ENCODE measurements at regions not wholly inside any gene's neighbourhood (a gene's known extent, or its start where the extent isn't known, plus 50 kb on each side); places are given as distances from the start of the nearest gene placed in this dataset.

GRCh38 chr6:145254649-145255401, 480.5 kb downstream of the EPM2A start:
- DNase-seq: no peak

GRCh38 chr6:145257704-145258103, 477.6 kb downstream of the EPM2A start:
- DNase-seq: no peak

- no peak for DNase-seq
Measured at GRCh38 chr6:145258122-145258521, 477.2 kb downstream of the EPM2A start.

GRCh38 chr6:145260484-145261175, 474.7 kb downstream of the EPM2A start:
- no peak for DNase-seq

GRCh38 chr6:145261758-145262157, 473.6 kb downstream of the EPM2A start:
- DNase-seq: no peak

- no peak for DNase-seq
Measured at GRCh38 chr6:145262771-145263170, 472.5 kb downstream of the EPM2A start.

GRCh38 chr6:145263778-145264211, 471.5 kb downstream of the EPM2A start:
- no peak for DNase-seq

GRCh38 chr6:145266432-145267075, 468.8 kb downstream of the EPM2A start:
- DNase-seq: no peak

GRCh38 chr6:145267076-145267867, 468.0 kb downstream of the EPM2A start:
- no peak for DNase-seq

- DNase-seq: no peak
Measured at GRCh38 chr6:145270464-145270863, 464.9 kb downstream of the EPM2A start.

- DNase-seq: no peak
Measured at GRCh38 chr6:145271040-145271439, 464.3 kb downstream of the EPM2A start.

- no peak for DNase-seq
Measured at GRCh38 chr6:145271577-145271976, 463.7 kb downstream of the EPM2A start.

- DNase-seq: no peak
Measured at GRCh38 chr6:145272246-145272645, 463.1 kb downstream of the EPM2A start.

GRCh38 chr6:145273136-145273535, 462.2 kb downstream of the EPM2A start:
- no peak for DNase-seq

- DNase-seq: no peak
Measured at GRCh38 chr6:145274083-145274482, 461.2 kb downstream of the EPM2A start.

- DNase-seq: no peak
Measured at GRCh38 chr6:145275019-145275418, 460.3 kb downstream of the EPM2A start.

GRCh38 chr6:145275787-145276186, 459.5 kb downstream of the EPM2A start:
- DNase-seq: no peak

GRCh38 chr6:145276756-145277155, 458.6 kb downstream of the EPM2A start:
- DNase-seq: peak; percentile 34

GRCh38 chr6:145277358-145278086, 457.8 kb downstream of the EPM2A start:
- DNase-seq: no peak

- peak; percentile 50 for DNase-seq
Measured at GRCh38 chr6:145278163-145278807, 457.0 kb downstream of the EPM2A start.

GRCh38 chr6:145279551-145279950, 455.8 kb downstream of the EPM2A start:
- no peak for DNase-seq

GRCh38 chr6:145279993-145280392, 455.3 kb downstream of the EPM2A start:
- no peak for DNase-seq

Measured in fibroblast of skin of back (primary cell).